ENCODE measurements at regions not wholly inside any gene's neighbourhood (a gene's known extent, or its start where the extent isn't known, plus 50 kb on each side); places are given as distances from the start of the nearest gene placed in this dataset.

- H3K27me3 Mint-ChIP-seq (ENCODE audit: insufficient read depth, unreplicated experiment): no peaks in the 10 kb centered on the region
- no peaks in the 10 kb centered on the region for H3K36me3 Mint-ChIP-seq (ENCODE audit: insufficient read depth, unreplicated experiment)
- H3K27ac Mint-ChIP-seq (ENCODE audit: low read depth, unreplicated experiment): no peak overlapping the region
- H3K4me3 Mint-ChIP-seq (ENCODE audit: unreplicated experiment): no peak overlapping the region
- intact Hi-C loops (cut with micrococcal nuclease): no loop called here
- BruUV-seq (replicated peaks): no TSS peak
- H3K9me3 Mint-ChIP-seq (ENCODE audit: unreplicated experiment): peaks cover 15% of the 10 kb centered on the region
- TF ChIP-seq CTCF (IDR thresholded peaks at IDR 0.05; ENCODE audit: unreplicated experiment): no peak
- DNase-seq (ENCODE audit: unreplicated experiment): no peak
- ChIA-PET POLR2A (no interaction called here), CTCF (interaction anchor here (0.6 to 1.1 kb wide), 3 partner anchors 235 to 630 kb away, joined by 3 read pairs; no protein-coding TSS in a partner anchor)
- H3K4me1 Mint-ChIP-seq (ENCODE audit: insufficient read depth, unreplicated experiment): no peaks in the 10 kb centered on the region
These were observed 158.9 kb upstream of the HDAC9 start for GRCh38 chr7:18336626-18337025.

GRCh38 chr7:18337048-18337809 is 158.3 kb upstream of the HDAC9 start:
- no peak overlapping the region for H3K4me3 Mint-ChIP-seq (ENCODE audit: unreplicated experiment)
- intact Hi-C loops (cut with micrococcal nuclease): no loop called here
- no TSS peak for BruUV-seq (replicated peaks)
- ChIA-PET CTCF (interaction anchor here (0.6 to 1.1 kb wide), 4 partner anchors 234 to 631 kb away, joined by 3 to 4 read pairs (median 3); no protein-coding TSS in a partner anchor), POLR2A (no interaction called here)
- no peaks in the 10 kb centered on the region for H3K36me3 Mint-ChIP-seq (ENCODE audit: insufficient read depth, unreplicated experiment)
- no peak for DNase-seq (ENCODE audit: unreplicated experiment)
- no peak for TF ChIP-seq CTCF (IDR thresholded peaks at IDR 0.05; ENCODE audit: unreplicated experiment)
- H3K9me3 Mint-ChIP-seq (ENCODE audit: unreplicated experiment): peaks cover 15% of the 10 kb centered on the region
- no peak overlapping the region for H3K27ac Mint-ChIP-seq (ENCODE audit: low read depth, unreplicated experiment)
- no peaks in the 10 kb centered on the region for H3K27me3 Mint-ChIP-seq (ENCODE audit: insufficient read depth, unreplicated experiment)
- H3K4me1 Mint-ChIP-seq (ENCODE audit: insufficient read depth, unreplicated experiment): no peaks in the 10 kb centered on the region

DNA sequence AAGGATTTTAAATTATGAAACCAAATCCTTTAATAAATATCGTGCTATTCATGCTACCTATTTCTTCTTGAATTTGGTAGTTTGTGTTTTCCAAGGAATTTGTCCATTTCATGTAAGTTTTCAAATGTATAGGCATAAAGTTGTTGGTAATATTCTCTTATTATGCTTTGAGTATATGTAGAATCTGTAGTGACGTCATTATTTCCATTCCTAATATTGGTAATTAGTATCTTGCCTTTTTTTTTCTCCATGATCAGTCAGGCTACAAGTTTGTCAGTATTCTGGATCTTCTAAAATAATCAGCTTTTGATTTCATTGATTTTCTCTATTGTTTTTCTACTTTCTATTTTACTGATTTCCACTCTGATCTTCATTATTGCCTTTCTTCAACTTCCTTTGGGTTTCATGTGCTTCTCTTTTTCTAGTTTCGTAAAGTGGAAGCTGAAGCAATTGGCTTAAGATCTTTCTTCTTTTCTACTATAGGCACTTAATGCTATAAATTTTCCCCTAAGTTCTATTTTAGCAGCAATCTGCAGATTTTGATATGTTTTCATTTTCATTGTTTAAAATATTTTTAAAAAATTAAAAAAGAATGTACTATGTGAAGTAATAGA is 156.5 kb upstream of the HDAC9 start:
- TF ChIP-seq CTCF (IDR thresholded peaks at IDR 0.05; ENCODE audit: unreplicated experiment): no peak
- POLR2A ChIA-PET: no interaction called here
- no peak overlapping the region for H3K27ac Mint-ChIP-seq (ENCODE audit: low read depth, unreplicated experiment)
- H3K27me3 Mint-ChIP-seq (ENCODE audit: insufficient read depth, unreplicated experiment): no peaks in the 10 kb centered on the region
- intact Hi-C loops (cut with micrococcal nuclease): no loop called here
- DNase-seq (ENCODE audit: unreplicated experiment): no peak
- no TSS peak for BruUV-seq (replicated peaks)
- no peaks in the 10 kb centered on the region for H3K36me3 Mint-ChIP-seq (ENCODE audit: insufficient read depth, unreplicated experiment)
- H3K4me3 Mint-ChIP-seq (ENCODE audit: unreplicated experiment): no peak overlapping the region
- peaks cover 15% of the 10 kb centered on the region for H3K9me3 Mint-ChIP-seq (ENCODE audit: unreplicated experiment)
- CTCF ChIA-PET: interaction anchor here (0.7 kb wide), 1 partner anchor 30 kb away, joined by 3 read pairs; no protein-coding TSS in a partner anchor
- no peaks in the 10 kb centered on the region for H3K4me1 Mint-ChIP-seq (ENCODE audit: insufficient read depth, unreplicated experiment)

DNA sequence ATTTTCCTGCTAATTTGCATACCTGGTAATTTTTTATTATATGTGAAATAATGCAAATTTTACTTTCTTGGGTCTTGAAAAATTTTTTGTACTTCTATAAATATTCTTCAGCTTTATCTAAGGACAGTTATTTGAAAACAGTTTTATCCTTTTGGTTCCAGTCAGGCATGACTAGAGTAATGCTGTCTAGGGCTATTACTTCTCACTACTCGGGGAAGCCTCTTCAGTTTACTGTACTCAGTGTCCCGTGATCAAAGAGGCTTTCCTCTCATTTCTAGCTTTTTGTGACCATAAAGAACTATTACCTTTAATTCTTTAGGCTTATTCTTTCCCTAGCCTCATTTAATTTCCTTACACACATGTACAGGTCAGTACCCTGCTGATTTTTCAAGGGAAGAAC is 153.8 kb upstream of the HDAC9 start:
- DNase-seq (ENCODE audit: unreplicated experiment): no peak
- BruUV-seq (replicated peaks): no TSS peak
- no peak overlapping the region for H3K4me3 Mint-ChIP-seq (ENCODE audit: unreplicated experiment)
- no peak overlapping the region for H3K27ac Mint-ChIP-seq (ENCODE audit: low read depth, unreplicated experiment)
- H3K4me1 Mint-ChIP-seq (ENCODE audit: insufficient read depth, unreplicated experiment): no peaks in the 10 kb centered on the region
- POLR2A ChIA-PET: no interaction called here
- H3K27me3 Mint-ChIP-seq (ENCODE audit: insufficient read depth, unreplicated experiment): no peaks in the 10 kb centered on the region
- H3K36me3 Mint-ChIP-seq (ENCODE audit: insufficient read depth, unreplicated experiment): no peaks in the 10 kb centered on the region
- intact Hi-C loops (cut with micrococcal nuclease): loop anchor here (5.0 to 10.0 kb wide), 2 partner anchors 1039 to 1367 kb away; no protein-coding TSS in a partner anchor
- CTCF ChIA-PET: interaction anchor here (0.6 to 1.0 kb wide), 3 partner anchors 21 to 461 kb away, joined by 3 read pairs; no protein-coding TSS in a partner anchor
- peaks cover 15% of the 10 kb centered on the region for H3K9me3 Mint-ChIP-seq (ENCODE audit: unreplicated experiment)
- TF ChIP-seq CTCF (IDR thresholded peaks at IDR 0.05; ENCODE audit: unreplicated experiment): no peak
